H1 (cell line): ENCODE measurements at regions not wholly inside any gene's neighbourhood (a gene's known extent, or its start where the extent isn't known, plus 50 kb on each side); places are given as distances from the start of the nearest gene placed in this dataset.

Experiments used
- CTCF ChIA-PET: fragments of 300-600 bp; sonication (Branson Sonifier 250); formaldehyde crosslinking; loops from one replicate; lab custom pipeline; 2021; ENCODE audit not compliant: partially characterized antibody; lab: Charles Lee
- POLR2A ChIA-PET: fragments of 300-600 bp; sonication (Branson Sonifier 250); formaldehyde crosslinking; loops from one replicate; lab custom pipeline; 2021; ENCODE audit warnings: inconsistent platforms; ENCODE audit not compliant: partially characterized antibody; lab: Charles Lee
- DNase-seq, 2 experiments: peaks; one replicate each; pipeline versions ENCODE4 v3.0.0 to v3.0.0-alpha.2; 2010 to 2022; ENCODE audit warnings: low spot score in 2 of 2, low read depth in 1 of 2, mixed read lengths in 1 of 2
- FAIRE-seq: peaks from 2 replicates; lab custom pipeline; 2011; peaks lifted over from hg19 to GRCh38; lab: Jason Lieb, UNC
- H2AFZ ChIP-seq: 2 replicates; pipeline ENCODE4 v1.8.1; 2012; ENCODE audit warnings: low read length, inconsistent platforms
- H2AK5ac ChIP-seq: 2 replicates; pipeline ENCODE4 v1.6.1; 2013; ENCODE audit warnings: low read depth, low read length
- H2BK120ac ChIP-seq: replicated peaks from 2 replicates; pipeline ENCODE3; 2013; ENCODE audit warnings: low read depth, low read length, inconsistent platforms
- H2BK12ac ChIP-seq: 2 replicates; pipeline ENCODE4 v1.6.1; 2013; ENCODE audit warnings: low read depth, low read length
- H2BK15ac ChIP-seq: 2 replicates; pipeline ENCODE4 v1.6.1; 2013; ENCODE audit warnings: low read length
- H2BK20ac ChIP-seq: 2 replicates; pipeline ENCODE4 v1.6.1; 2013; ENCODE audit warnings: low read length
- H2BK5ac ChIP-seq: 2 replicates; pipeline ENCODE4 v1.6.1; 2013; ENCODE audit warnings: low read depth, low read length
- H3K14ac ChIP-seq: 2 replicates; pipeline ENCODE4 v1.6.1; 2013; ENCODE audit warnings: inconsistent platforms; ENCODE audit not compliant: insufficient read length
- H3K18ac ChIP-seq: 2 replicates; pipeline ENCODE4 v1.6.1; 2013; ENCODE audit warnings: low read length; ENCODE audit errors: extremely low read depth
- H3K23ac ChIP-seq: 2 replicates; pipeline ENCODE4 v1.6.1; 2013; ENCODE audit warnings: inconsistent platforms; ENCODE audit not compliant: insufficient read length
- H3K23me2 ChIP-seq: 2 replicates; pipeline ENCODE4 v1.6.1; 2013; ENCODE audit warnings: low read depth, low read length
- H3K27ac ChIP-seq: 2 replicates; pipeline ENCODE4 v1.6.1; 2011; ENCODE audit warnings: low read depth, low read length, inconsistent platforms
- H3K27me3 ChIP-seq, 4 experiments: replicated peaks in 1 of 4; 1 replicate in 1 of 4; 2 replicates in 3 of 4; pipeline versions ENCODE4 v1.6.1 to v1.8.1; 2011 to 2013; ENCODE audit warnings: low read length in 3 of 4, mild to moderate bottlenecking in 3 of 4, inconsistent platforms in 2 of 4, mixed read lengths in 2 of 4, moderate library complexity in 1 of 4; ENCODE audit not compliant: control insufficient read depth in 3 of 4, insufficient read depth in 3 of 4; ENCODE audit errors: extremely low read depth in 1 of 4
- H3K36me3 ChIP-seq, 4 experiments: 2 replicates each; pipeline versions ENCODE4 v1.6.1 to v1.8.1; 2011 to 2013; ENCODE audit warnings: mild to moderate bottlenecking in 4 of 4, low read length in 3 of 4, moderate library complexity in 2 of 4, control low read depth in 1 of 4, inconsistent platforms in 1 of 4; ENCODE audit not compliant: insufficient read depth in 4 of 4, control insufficient read depth in 2 of 4
- H3K4ac ChIP-seq: replicated peaks from 2 replicates; pipeline ENCODE3; 2013; ENCODE audit warnings: low read length, low read depth, mixed read lengths, inconsistent platforms; ENCODE audit not compliant: insufficient read length
- H3K4me1 ChIP-seq, 4 experiments: replicated peaks in 1 of 4; 1 replicate in 1 of 4; 2 replicates in 3 of 4; pipeline versions ENCODE4 v1.6.1 to v1.8.1; 2011 to 2013; ENCODE audit warnings: low read length in 3 of 4, inconsistent platforms in 2 of 4, mixed read lengths in 1 of 4; ENCODE audit not compliant: insufficient read depth in 4 of 4, control insufficient read depth in 3 of 4
- H3K4me2 ChIP-seq, 2 experiments: 2 replicates each; pipeline versions ENCODE4 v1.6.1 to v1.8.1; 2011 to 2013; ENCODE audit warnings: low read depth in 2 of 2, low read length in 2 of 2, control low read depth in 1 of 2, inconsistent platforms in 1 of 2, mild to moderate bottlenecking in 1 of 2; ENCODE audit not compliant: insufficient read depth in 1 of 2
- H3K4me3 ChIP-seq, 4 experiments: fragments of 200-600, 300-600 bp in 1 of 4; sonication (generic), shearing (Covaris generic), sonication (Bioruptor Twin) in 1 of 4; 2 replicates each; pipeline versions ENCODE4 v1.5.1 to v1.8.1; 2011 to 2016; ENCODE audit warnings: low read length in 4 of 4, low read depth in 3 of 4, control low read depth in 2 of 4, inconsistent platforms in 2 of 4, mild to moderate bottlenecking in 2 of 4, mixed read lengths in 1 of 4, moderate library complexity in 1 of 4; ENCODE audit not compliant: insufficient read depth in 2 of 4; ENCODE audit errors: extremely low read depth in 1 of 4
- H3K56ac ChIP-seq: replicated peaks from 2 replicates; pipeline ENCODE3; 2013; ENCODE audit warnings: low read depth, mild to moderate bottlenecking, mixed read lengths, low read length, inconsistent platforms; ENCODE audit not compliant: insufficient read length
- H3K79me1 ChIP-seq: 2 replicates; pipeline ENCODE4 v1.6.1; 2013; ENCODE audit warnings: low read depth, low read length, control low read depth
- H3K79me2 ChIP-seq, 2 experiments: 2 replicates each; pipeline versions ENCODE4 v1.6.1 to v1.8.1; 2012 to 2013; ENCODE audit warnings: low read length in 2 of 2, mild to moderate bottlenecking in 2 of 2, inconsistent platforms in 1 of 2; ENCODE audit not compliant: insufficient read depth in 2 of 2, control insufficient read depth in 1 of 2
- H3K9ac ChIP-seq, 4 experiments: replicated peaks in 1 of 4; 1 replicate in 1 of 4; 2 replicates in 3 of 4; pipeline versions ENCODE4 v1.6.1 to v1.8.1; 2011 to 2013; ENCODE audit warnings: low read depth in 3 of 4, low read length in 3 of 4, control low read depth in 2 of 4, mild to moderate bottlenecking in 2 of 4, moderate library complexity in 2 of 4, inconsistent platforms in 1 of 4; ENCODE audit errors: extremely low read depth in 1 of 4
- H3K9me3 ChIP-seq, 2 experiments: 2 replicates each; pipeline versions ENCODE4 v1.6.1 to v1.8.1; 2012 to 2013; ENCODE audit warnings: mild to moderate bottlenecking in 2 of 2, moderate library complexity in 2 of 2, control low read depth in 1 of 2, inconsistent platforms in 1 of 2, low read depth in 1 of 2, low read length in 1 of 2, mixed read lengths in 1 of 2; ENCODE audit not compliant: insufficient read depth in 2 of 2
- H4K20me1 ChIP-seq, 2 experiments: replicated peaks in 1 of 2; 2 replicates each; pipeline versions ENCODE3 to v1.8.1; 2011 to 2013; ENCODE audit warnings: inconsistent platforms in 2 of 2, low read length in 2 of 2, mild to moderate bottlenecking in 1 of 2; ENCODE audit not compliant: insufficient read depth in 2 of 2, control insufficient read depth in 1 of 2
- H4K5ac ChIP-seq: 2 replicates; pipeline ENCODE4 v1.6.1; 2013; ENCODE audit warnings: low read length, low read depth, mixed read lengths, inconsistent platforms; ENCODE audit not compliant: insufficient read length
- H4K8ac ChIP-seq: 2 replicates; pipeline ENCODE4 v1.8.0; 2013; ENCODE audit warnings: mild to moderate bottlenecking, moderate library complexity, low read length, inconsistent platforms; ENCODE audit not compliant: insufficient read depth; ENCODE audit errors: extremely low read depth
- H4K91ac ChIP-seq: replicated peaks from 2 replicates; pipeline ENCODE3; 2013; ENCODE audit warnings: low read length, mixed read lengths, inconsistent platforms; ENCODE audit not compliant: insufficient read length
- BACH1 ChIP-seq: IDR thresholded peaks from 2 replicates; pipeline ENCODE4 v1.6.1; 2012; ENCODE audit warnings: low read length, improper control_type of control experiment
- EP300 ChIP-seq, 2 experiments: IDR thresholded peaks; 1 replicate in 1 of 2; 2 replicates in 1 of 2; pipeline ENCODE4 v1.6.1; 2011 to 2012; ENCODE audit warnings: low read depth in 2 of 2, low read length in 2 of 2, mild to moderate bottlenecking in 2 of 2, borderline replicate concordance in 1 of 2, inconsistent platforms in 1 of 2, moderate library complexity in 1 of 2
- GTF2F1 ChIP-seq: IDR thresholded peaks from 2 replicates; pipeline ENCODE4 v1.6.1; 2012; ENCODE audit warnings: low read depth, low read length, improper control_type of control experiment, borderline replicate concordance
- MAX ChIP-seq: IDR thresholded peaks from 2 replicates; pipeline ENCODE4 v1.6.1; 2012; ENCODE audit warnings: inconsistent platforms
- PHF8 ChIP-seq: fragments of 200-600 bp; sonication (generic); conservative IDR thresholded peaks from 2 replicates; pipeline ENCODE4 v1.7.1; 2012; ENCODE audit warnings: low read depth, mild to moderate bottlenecking, inconsistent platforms, low read length, moderate library complexity
- POU5F1 ChIP-seq: IDR thresholded peaks from 2 replicates; pipeline ENCODE4 v1.6.1; 2011; ENCODE audit warnings: low read depth, mild to moderate bottlenecking, low read length, moderate library complexity
- RBBP5 ChIP-seq: IDR thresholded peaks from 2 replicates; pipeline ENCODE4 v1.7.1; 2012; ENCODE audit warnings: low read depth, mild to moderate bottlenecking, inconsistent platforms, low read length, moderate library complexity, borderline replicate concordance
- RXRA ChIP-seq: IDR thresholded peaks from 2 replicates; pipeline ENCODE4 v1.6.1; 2011; ENCODE audit warnings: low read depth, mild to moderate bottlenecking, low read length, moderate library complexity; ENCODE audit not compliant: insufficient read depth
- SIX5 ChIP-seq: IDR thresholded peaks from 2 replicates; pipeline ENCODE4 v1.6.1; 2011; ENCODE audit warnings: mild to moderate bottlenecking, low read depth, low read length
- SUZ12 ChIP-seq: fragments of 200-600 bp; sonication (generic); IDR thresholded peaks from 2 replicates; pipeline ENCODE4 v1.6.1; 2012; ENCODE audit warnings: mild to moderate bottlenecking, inconsistent platforms, low read length, moderate library complexity, mixed read lengths
- TBP ChIP-seq: IDR thresholded peaks from 2 replicates; pipeline ENCODE4 v1.6.1; 2011; ENCODE audit warnings: low read depth, low read length, improper control_type of control experiment
- USF2 ChIP-seq: IDR thresholded peaks from 2 replicates; pipeline ENCODE4 v1.6.1; 2011; ENCODE audit warnings: low read length, improper control_type of control experiment
- WGBS, 2 experiments: shearing (Covaris generic) in 1 of 2; methylation state at CpG; one replicate each; pipeline versions ENCODE4 v1.1.6 to v1.1.7; 2013 to 2015; ENCODE audit warnings: low lambda C conversion rate in 2 of 2, mixed read lengths in 2 of 2, inconsistent platforms in 1 of 2, low coverage in 1 of 2, missing lambda C conversion rate in 1 of 2; ENCODE audit not compliant: insufficient replicate concordance in 2 of 2, insufficient coverage in 1 of 2, insufficient read length in 1 of 2; ENCODE audit errors: extremely low coverage in 1 of 2, missing lambda C conversion rate in 1 of 2; 5-methylcytosine and 5-hydroxymethylcytosine counted together

GRCh38 chr11:25197515-25197914 lies 700.7 kb downstream of the LUZP2 start:
- POLR2A ChIA-PET = no interaction called here
- no peak for FAIRE-seq

More at GRCh38 chr11:25197515-25197914, 700.7 kb downstream of the LUZP2 start:
- Histone ChIP-seq H3K56ac (no peak overlapping the region), H3K14ac (no peak overlapping the region), H3K9ac (no peak overlapping the region), H3K36me3 (no peaks in the 10 kb centered on the region), H4K91ac (no peak overlapping the region), H3K79me2 (no peaks in the 10 kb centered on the region), H2BK5ac (no peak overlapping the region), H3K4me3 (no peak overlapping the region), H3K23ac (no peak overlapping the region), H4K8ac (no peak overlapping the region), H3K27ac (no peak overlapping the region), H3K4ac (no peak overlapping the region), H3K9me3 (no peaks in the 10 kb centered on the region), H2BK120ac (no peak overlapping the region), H2AK5ac (no peak overlapping the region), H3K4me2 (no peak overlapping the region), H4K5ac (no peak overlapping the region), H3K23me2 (no peaks in the 10 kb centered on the region; the same call in 1 of the 2 replicates), H2BK20ac (no peak overlapping the region), H2BK12ac (no peak overlapping the region), H3K27me3 (no peaks in the 10 kb centered on the region), H2AFZ (no peak overlapping the region), H3K79me1 (no peaks in the 10 kb centered on the region), H4K20me1 (no peaks in the 10 kb centered on the region), H2BK15ac (no peak overlapping the region), H3K4me1 (peaks cover 0 to 3% (median 0%) of the 10 kb centered on the region in 4 experiments; a peak in 1 of 7 replicates), H3K18ac (no peak overlapping the region)
- no peak for DNase-seq
- whole genome bisulfite sequencing, 2 experiments = 93% methylated on average over 3 of the region's 3 CpGs; no CpG with 5 or more reads in 1 of the 2 experiments
- TF ChIP-seq BACH1 (no peak), RXRA (no peak), SIX5 (no peak), RBBP5 (no peak), MAX (no peak), GTF2F1 (no peak), POU5F1 (no peak), PHF8 (no peak), TBP (no peak), EP300 (IDR thresholded peaks at IDR 0.05; ENCODE audit: borderline replicate concordance in 1 of 2, low read depth in 2 of 2, low read length in 2 of 2) (no peak), SUZ12 (no peak), USF2 (no peak)
- CTCF ChIA-PET = no interaction called here
